GM19372 (cell line): ENCODE measurements at regions not wholly inside any gene's neighbourhood (a gene's known extent, or its start where the extent isn't known, plus 50 kb on each side); places are given as distances from the start of the nearest gene placed in this dataset.
A peak's percentile ranks its signal among the peaks of the same experiment; 100 is the strongest.

Source experiments
- ATAC-seq: cut with Tn5 transposase; IDR thresholded peaks from one replicate; pipeline ENCODE4 v1.9.1; 2021; ENCODE audit warnings: mild to moderate bottlenecking, low read depth, moderate library complexity; ENCODE audit not compliant: unreplicated experiment

DNA sequence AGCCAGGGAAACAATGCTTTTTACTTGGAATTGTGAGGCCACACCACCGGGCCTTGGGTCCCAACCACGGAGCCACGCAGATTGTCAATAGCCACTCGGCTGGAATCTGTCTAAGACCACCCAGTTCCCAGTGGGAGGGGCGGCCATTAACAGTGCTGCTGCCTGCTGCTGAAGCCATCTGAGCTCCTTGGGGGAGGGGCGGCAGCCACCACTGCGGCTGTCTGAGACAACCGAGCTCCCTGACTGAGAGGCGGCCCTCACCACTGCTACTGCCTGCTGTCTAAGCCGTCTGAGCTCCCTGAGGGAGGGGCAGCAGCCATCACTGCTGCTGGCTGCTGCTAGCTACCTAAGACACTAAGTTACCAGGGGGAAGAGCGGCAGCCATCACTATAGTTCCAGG is 64.3 kb downstream of the DMRTA2 start:
- no peak for ATAC-seq

DNA sequence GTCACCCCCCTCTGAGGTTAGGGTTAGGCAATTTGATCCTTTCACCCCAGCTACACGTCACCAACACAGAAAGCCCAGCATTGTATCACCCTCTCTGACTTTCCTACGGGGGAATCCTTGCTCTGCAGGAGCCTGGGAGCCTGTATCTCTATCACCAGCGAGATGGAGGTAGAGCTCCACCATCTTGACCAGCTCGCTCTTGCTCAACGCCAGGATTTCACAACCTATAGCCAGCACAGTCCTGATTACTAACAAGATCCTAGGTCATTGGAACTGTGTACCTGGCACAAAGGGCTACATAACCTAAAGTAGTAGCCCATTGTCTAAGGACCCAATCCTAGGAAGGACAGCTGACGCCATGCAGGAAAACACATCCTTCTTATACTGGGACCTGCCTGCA is 66.1 kb downstream of the DMRTA2 start:
- no peak for ATAC-seq

DNA sequence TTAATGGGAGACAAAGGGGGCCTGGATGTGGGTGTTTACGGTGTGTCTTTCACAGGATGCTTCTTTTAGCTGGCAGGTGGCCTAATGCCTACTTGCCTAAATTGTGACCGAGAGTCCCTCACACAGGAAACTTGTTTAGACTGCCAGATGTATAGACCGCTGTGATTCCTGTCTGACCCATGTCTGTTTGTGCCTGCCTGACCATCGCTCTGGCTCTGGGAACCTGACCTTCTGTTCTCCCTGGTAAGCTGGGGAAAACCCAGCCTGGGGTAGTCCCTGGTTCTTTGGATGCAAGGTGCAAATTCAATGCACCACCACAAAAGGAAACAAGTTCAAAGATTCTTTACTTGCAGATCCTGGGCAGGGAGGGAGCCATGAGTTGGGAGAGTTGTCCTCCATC is 68.4 kb downstream of the DMRTA2 start:
- ATAC-seq = no peak

DNA sequence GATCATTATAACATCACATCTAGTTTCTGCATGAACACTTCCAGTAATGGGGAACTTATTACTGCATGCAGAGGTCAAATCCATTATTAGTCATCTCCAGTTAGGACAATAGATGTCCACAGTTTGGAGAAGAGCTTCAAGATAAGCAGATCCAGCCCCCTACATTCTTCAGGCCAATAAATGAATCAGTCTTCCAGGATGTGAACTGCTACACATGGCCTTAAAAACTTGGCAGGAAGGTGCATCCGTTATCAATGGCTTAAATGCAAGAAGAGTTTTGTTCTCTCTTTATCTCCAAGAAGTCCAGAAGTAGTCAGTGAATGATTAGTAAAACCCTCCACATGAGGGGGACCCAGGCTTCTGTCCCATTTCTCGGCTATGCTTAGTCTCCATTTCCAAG is 70.8 kb downstream of the DMRTA2 start:
- ATAC-seq = no peak

DNA sequence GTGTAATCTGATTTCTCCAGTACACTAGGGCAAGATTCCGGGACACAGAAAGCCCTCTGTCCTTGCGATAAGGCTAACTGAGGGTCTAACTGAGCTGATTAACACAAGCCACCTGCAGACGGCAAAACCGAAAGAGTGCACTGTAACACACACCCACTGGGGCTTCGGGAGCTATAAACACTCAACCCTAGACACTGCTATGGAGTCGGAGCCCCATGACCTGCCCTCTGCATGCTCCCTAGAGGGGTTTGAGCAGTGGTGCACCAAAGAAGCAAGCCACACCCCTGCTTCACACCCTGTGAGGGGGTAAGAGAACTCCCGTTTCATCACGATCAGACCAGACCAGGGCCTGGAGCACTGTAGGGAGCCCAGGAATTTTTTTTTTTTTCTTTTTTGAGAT is 72.4 kb downstream of the DMRTA2 start:
- no peak for ATAC-seq

DNA sequence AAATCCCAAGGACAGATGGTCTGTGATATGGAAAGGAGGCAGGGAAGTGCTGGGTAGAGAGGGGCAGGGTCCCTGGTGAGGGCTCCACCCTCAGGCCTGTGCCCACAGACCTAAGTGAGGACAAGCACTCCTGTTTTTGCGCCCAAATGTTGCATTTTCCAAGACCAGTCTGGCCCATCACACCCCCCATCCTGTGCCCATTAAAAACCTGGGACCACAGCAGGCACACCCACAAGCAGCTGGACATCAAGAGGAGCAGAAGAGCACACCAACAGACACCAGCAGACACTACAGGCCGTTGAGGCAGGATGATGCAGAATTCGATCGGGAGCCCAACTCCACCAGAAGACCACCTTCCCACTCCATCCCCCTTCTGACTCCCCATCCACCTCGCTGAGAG is 72.8 kb downstream of the DMRTA2 start:
- ATAC-seq = no peak

DNA sequence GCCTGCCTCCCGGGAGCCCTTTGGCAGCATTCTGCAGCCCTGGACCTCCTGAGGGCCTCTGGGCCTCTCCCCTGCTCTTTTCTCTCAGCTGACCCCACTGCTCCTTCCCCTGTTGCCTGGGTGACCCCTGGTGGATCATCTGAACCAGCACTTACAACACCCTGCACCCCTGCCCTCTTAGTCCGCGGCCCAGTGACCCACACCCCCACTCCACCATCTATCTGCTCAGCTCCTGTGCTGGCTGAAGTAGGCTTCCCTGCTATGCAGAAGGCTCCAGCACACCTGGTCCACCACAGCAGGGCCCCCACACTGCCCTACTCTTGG is 74.0 kb downstream of the DMRTA2 start:
- ATAC-seq = no peak

DNA sequence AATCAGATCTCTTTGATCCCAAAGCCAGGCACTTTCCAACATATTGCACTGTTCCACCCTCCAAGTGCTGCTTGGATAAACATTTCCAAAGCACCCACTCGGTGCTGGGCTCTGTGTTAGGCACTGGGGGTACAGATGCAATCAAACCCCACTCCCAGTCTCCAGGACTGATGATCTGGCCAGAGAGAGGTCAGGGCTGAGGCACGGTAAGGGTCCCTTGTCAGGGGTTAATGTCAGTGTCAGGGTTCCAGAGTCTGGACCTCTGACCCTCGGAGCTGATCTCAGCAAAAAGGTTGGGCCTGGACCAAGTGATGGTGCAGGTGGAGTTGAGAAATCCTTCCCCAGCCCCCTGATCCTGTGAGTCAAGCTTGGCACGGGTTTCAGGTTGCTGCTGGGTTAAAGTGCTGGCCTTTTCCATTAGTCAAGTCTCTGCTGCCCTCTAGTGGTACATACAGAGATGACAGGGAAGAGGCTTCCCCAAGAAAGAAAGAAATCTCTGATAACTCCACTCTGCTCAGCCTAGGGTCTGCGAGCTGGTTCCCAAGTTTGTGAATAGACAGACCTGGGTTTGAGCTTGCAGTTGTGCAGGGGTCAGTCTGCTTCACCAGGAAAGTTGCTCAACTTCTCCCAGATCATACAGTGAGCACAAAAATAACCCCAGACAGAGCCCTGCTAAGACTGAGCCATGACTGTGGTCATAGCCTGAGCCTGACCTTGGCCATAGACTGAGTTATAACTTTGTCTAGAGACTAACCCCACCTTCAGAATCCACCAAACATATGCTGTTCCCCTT is 74.6 kb downstream of the DMRTA2 start:
- ATAC-seq = peak; percentile 82

DNA sequence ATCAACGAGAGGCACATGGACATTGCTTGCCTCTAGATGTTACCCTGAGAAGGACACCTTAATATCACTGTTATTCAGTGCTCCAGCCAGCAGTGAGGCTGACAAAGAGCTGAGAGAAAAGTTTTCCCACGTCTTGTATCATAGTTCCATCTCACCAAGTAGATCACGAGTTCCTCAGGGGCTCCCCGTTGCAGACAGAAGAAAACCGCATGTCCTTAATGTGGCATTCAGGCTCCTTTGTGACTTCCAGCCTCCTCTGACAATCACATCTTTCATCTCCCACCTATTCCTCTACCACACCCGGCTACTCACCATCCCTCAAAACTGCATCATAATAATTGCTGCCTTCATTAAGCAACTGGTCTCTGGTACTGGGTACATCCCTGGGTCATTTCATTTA is 75.3 kb downstream of the DMRTA2 start:
- ATAC-seq = no peak

DNA sequence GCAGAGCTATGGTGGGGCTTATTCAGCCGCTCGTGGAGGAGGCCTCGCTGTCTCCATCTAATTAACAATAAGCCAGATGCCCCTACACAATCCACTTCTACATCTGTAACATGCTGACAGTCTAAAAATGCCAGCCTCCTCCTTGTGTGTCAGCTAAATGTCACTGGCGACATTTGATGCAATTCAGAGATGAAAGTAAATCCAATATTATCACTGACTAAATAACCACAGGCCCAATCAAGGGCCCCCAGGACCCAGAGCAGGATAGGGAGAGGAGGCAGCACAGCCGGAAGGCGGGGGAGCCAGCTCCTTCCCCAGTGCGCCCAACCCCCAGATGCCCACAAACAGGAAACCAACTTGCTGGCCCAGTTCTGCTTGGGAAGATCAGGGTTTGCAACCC is 76.6 kb downstream of the DMRTA2 start:
- no peak for ATAC-seq

DNA sequence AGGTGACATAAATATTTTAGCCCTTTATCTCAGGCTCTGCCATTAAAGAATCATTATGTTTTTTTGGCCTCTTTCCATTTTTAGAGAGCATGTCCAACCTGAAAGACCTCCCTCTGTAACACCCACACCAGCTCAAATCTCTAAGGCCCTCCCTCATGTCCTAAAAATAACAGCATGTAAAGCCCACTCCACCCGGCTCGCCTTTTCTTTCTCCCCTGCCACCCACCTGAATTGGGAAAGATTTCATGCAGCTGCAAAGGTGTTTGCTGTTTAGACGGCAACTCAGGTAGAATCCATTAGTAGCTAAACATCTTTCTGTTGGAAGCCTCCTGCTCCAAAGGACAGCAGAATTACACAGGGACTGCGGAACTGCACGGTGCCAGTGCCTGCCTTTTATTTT is 79.9 kb downstream of the DMRTA2 start:
- ATAC-seq = no peak

DNA sequence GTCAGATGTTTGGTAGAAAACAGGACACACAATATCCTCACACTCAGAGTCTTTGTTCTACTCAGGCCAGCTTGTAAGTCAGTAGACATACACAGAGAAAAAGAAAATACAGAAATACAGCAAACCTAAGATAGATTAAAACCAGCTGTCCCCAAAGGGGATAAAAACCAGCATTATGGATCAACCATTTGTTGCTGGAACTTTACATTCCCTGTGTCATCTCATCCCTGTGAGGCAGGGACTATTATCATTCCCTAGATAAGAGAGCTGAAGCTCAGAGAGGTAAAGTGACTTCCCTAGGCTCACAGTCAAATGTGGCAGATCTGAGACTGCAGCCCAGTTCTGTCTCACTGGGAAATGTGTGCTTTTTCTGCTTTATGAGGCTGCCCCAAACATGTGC is 80.7 kb downstream of the DMRTA2 start:
- no peak for ATAC-seq

DNA sequence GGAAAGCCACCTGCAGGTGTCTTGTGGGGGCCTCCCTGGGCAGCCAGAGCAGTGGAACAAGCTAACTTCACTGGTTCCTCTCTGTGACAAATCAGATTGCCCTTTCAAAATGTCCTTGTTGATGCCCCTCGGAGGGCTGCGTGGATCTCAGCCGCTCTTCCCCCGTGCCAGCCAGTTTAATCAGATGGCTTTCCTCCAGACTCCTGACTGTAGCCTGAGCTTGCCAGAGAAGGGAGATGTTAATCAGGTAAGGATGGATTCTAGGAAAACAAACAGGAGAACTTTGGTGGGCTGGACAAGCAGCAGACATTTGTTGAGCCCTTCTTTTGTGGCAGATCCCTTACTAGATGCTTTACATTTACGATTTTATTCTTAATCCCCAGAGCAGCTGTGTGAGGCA is 88.2 kb downstream of the DMRTA2 start:
- ATAC-seq = no peak

DNA sequence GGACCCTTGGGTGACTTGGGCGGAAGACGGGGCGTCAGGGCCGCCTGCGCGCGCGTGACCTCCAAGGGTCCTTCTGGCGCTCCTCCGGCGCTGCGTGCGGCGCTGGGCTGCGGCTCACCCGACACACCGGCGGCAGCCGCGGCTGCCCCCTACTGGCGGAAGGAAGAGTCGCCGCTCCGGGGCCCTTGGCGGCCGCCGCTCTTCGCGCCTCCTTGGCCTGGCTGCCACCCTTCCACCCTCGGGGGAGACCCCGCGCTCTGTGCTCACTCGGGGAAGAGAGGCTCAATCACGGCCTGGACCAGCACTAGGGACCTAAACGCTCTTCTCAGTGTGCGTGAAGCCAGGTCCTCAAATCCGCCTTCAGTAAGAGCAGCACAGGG is 89.7 kb downstream of the DMRTA2 start:
- peak; percentile 83 for ATAC-seq

DNA sequence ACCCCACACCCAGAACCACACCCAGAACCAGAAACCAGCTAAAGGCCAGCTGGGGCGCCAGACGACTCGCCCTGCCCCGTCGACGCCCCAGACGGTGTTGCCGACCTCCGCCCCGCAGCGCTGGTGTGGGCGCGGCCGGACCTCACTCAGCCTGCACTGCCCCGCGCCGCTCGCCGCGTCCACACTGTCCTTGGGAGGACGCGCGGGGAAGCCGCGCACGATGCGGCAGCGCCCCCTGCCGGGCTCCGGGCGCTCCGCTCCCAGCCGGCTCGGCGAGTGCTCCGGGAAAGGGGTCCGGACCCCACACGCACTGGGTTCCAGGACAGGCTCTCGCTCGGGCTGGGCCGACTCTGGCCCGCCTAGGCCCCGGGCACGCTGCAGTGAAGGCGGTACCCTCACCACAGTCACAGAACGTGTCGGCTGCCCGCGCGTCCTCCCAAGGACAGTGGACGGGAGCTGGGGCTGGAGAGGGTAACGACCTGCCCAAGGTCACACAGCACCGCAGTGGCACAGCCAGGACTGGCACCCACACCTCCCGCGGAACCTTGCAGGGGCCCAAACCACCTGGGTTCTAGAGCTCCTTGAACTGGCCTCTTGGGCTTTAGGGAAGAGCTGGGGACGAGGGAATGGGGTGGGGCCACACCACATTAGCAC is 90.2 kb downstream of the DMRTA2 start:
- peak; percentile 50 for ATAC-seq

DNA sequence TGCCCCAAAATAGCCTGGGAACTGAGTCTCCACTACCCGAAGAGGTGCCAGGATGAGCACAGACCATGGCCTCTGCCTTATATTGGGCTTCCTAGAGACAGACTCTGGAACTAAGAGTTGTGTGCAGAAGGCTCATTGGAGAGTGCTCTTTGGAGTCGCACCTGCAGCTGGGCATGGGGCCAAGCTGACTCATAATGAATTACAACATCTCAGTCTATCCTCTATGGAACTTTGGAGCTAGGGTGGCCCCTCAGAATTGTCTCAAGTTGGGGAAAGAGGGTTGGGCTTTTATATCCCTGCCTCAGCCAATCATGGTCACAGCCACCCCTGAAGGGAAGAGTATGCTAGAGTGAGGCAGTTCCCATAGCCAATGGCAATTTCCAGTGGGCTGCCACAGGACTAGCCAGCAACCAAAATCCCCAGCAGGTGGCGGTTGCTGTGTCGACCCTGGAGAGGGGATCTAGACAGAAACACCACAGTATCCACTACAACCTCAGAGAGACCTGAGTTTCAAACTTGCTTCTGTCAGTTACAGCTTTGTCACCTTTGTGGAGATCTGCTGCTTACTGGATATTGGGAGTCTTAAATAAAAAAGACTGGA is 93.8 kb downstream of the DMRTA2 start:
- ATAC-seq = no peak

DNA sequence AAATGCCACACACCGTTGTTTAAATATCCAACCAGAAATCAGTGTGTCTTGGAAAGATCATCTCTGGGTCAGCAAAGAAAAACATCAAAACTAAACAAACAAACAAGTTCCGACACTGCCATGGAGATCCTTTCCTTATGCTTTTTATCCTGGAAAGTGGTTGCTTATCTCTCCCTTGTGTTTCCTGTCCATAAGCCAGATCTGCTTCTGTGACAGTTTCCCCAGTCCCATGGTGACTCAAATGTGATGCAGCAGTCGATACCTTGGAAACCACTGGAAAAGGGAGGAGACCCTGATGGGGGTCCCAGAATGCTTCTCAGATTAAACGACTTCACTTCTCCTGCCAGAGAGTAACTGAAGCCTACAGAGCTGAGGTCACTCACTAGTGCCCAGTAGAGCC is 94.7 kb downstream of the DMRTA2 start:
- ATAC-seq = no peak

DNA sequence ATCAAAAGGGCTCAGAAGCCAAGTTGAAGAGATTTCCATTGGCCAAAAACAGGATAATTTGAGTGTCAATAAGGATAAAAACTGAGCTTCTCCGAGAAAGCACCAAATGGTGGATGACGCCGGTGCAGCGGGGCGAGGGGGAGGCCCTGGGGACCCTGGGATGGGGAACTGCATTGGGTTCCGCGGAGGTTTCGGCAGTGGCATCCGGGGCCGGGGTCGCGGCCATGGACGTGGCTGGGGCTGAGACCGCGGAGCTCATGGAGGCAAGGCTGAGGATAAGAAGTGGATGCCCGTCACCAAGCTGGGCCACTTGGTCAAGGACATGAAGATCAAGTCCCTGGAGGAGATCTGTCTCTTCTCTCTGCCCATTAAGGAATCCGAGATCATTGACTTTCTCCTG is 97.2 kb downstream of the DMRTA2 start:
- ATAC-seq = no peak

DNA sequence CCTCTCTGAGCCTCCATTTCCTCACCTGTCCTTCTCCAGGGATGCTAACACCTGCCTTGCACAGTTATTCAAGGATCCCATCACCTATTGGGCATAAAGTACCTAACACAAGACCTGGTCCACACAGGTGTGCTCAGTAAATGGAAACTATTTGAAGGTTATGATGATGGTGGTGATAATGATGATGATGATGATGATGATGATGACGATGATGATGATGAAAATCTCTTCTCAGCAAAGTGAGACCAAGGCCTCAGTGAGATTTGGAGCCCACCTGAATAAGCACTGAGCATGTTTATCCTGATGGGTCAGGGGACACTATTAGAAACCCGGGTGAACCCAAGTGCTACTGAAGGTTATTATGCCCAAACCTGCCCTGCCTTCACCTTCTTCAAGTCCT is 100.7 kb downstream of the DMRTA2 start:
- no peak for ATAC-seq

DNA sequence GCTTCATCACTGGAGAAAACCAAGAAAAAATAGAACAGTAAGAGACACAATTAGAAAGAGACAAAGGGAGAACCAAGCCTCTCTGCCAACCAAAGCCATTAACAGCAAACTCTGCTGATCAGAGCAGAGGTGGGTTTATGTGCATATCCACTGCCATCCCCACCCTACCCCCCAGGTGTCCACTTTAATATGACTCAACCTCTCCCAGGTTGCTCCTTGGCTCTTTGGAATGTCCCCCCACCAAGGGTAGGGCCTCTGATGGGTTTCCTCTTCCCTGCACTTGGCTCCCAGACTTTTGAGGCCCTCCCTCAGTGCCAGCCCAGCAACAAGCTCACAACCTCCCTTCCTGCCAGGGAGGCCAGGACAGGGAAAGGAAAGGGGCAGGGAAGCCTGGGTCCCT is 104.8 kb downstream of the DMRTA2 start:
- no peak for ATAC-seq

DNA sequence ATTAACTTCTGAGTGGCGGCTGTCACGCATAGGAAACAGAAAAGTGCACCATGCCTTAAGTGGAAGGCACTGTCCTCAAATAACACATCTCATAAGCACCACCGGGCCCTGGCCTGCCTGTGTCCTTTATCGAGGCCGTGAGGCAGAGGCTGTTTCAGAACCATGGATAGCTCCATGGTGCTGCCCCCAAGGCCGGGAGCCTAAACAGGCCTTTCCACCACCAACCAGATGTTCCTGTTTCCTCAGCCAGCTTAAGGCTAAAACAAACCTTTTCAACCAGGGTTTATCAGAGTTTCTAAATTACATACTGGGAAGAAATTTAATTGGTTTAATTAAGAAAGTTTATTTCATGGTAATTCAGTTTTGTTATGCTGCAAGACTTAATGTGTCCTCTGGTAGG is 114.4 kb downstream of the DMRTA2 start:
- ATAC-seq = no peak

DNA sequence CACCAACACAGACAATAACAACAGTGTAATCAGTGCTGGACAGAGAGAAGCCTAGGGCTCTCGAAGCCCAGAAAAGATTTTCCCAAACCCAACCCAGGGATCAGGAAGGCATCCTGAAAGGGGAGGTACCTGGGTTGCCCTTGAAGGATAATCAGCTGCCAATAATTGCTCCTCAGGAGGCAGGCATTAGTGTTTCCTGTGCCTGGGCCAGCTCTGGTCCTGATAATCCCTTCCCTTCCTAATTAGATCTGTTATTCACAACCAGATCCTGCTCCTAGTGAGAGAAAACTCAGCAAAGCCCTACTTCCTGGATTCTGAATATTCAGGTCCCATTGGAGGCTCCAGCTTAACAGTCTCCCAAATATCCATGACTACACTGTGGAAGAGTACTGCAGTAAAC is 117.4 kb downstream of the DMRTA2 start:
- ATAC-seq = no peak
